NCI-H748 (cell line): ENCODE measurements at regions not wholly inside any gene's neighbourhood (a gene's known extent, or its start where the extent isn't known, plus 50 kb on each side); places are given as distances from the start of the nearest gene placed in this dataset.

Source experiments
- DNase-seq: peaks from one replicate; lab custom pipeline; 2025; ENCODE audit not compliant: unreplicated experiment; lab: John Stamatoyannopoulos, UW

DNA sequence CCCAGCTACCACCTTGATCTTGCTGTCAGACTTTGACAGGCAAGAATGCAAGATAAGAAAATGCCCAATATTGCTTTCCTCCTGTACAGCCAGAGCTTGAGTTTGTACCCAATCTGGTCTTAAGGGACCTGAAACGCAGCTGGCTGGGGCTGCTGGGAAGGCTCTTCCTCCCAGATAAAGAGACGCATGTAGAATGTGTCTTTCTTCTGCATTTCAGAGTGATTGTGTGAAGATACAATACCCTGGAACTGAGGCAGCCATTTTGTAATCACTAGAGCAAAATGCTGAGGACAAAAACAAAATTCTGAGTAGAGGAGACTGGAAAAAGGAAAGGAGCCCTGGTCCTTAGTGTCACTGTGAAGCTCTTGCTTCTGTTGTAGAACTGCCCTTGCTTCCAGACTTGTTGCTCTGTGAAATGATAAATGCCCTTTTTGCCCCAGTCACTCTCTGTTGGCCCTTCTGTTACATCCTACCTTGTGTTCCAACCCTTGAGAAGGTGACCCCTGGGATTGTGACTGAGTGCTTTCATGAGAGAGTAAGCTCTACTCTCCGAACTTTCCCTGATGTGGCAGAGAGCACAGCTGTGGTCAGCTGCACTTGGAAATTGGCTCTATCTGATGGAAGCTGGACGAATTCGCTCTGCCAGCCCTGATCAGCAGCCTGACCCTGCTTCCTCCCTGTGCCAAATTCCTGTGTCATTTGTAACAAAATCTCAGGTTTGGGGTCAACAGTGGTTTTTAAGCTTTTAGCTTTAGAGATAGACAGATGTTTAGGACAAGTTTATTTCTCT, 137.4 kb upstream of the RBMS1 start:
- DNase-seq: no peak

GRCh38 chr2:160632084-160632975, 138.7 kb upstream of the RBMS1 start:
- DNase-seq: peak; percentile 61

GRCh38 chr2:160634436-160634835, 140.8 kb upstream of the RBMS1 start:
- DNase-seq: no peak

DNA sequence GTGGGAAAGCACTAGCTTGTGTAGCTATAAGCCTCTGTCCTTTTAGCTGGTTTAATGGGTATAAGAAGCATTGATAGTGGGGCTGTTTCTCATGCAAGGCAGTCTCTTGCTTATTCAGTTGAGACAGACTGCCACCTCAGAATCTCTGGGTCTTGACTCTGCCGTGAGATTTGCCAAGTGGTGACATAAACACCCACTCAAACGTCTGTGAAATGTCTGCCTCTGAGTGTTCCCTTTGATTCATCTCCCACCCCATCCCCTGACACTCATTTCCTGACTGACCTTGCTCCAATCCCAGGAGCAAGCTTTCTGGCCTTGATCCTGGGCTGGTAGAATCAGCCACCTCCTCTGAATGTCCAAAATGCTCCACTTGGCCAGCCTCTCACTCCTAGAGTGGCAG, 141.9 kb upstream of the RBMS1 start:
- no peak for DNase-seq

DNA sequence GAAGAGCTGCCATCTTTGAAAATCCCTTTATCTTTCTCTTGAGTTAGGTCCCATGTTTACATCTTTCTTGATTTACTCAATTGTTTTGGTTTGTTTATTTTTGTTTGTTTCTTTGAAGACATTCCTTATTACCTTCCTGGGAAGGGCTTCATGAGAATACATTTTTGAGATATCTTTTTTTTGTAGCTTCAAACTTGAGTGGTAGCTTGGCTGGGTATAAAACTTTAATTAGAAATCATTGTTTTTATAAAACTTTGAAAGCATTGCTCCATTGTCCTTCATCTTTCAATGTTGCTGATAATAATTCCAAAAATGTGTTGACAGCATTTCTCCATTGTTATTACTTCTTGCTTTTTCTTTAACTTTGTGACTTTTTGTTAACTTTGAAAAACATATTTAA, 145.9 kb upstream of the RBMS1 start:
- DNase-seq: no peak

- DNase-seq: no peak
Observed at GRCh38 chr2:160646684-160647444, 153.3 kb upstream of the RBMS1 start.

- DNase-seq: no peak
Observed at GRCh38 chr2:160647967-160648685, 154.5 kb upstream of the RBMS1 start.

- no peak for DNase-seq
Observed at GRCh38 chr2:160649698-160650097, 156.1 kb upstream of the RBMS1 start.

- no peak for DNase-seq
Observed at GRCh38 chr2:160650196-160651118, 156.8 kb upstream of the RBMS1 start.

- no peak for DNase-seq
Observed at GRCh38 chr2:160651416-160652200, 158.0 kb upstream of the RBMS1 start.

- no peak for DNase-seq
Observed at GRCh38 chr2:160652236-160652635, 158.6 kb upstream of the RBMS1 start.

- no peak for DNase-seq
Observed at GRCh38 chr2:160657196-160657595, 163.6 kb upstream of the RBMS1 start.

- DNase-seq: no peak
Observed at GRCh38 chr2:160658851-160659250, 165.2 kb upstream of the RBMS1 start.

DNA sequence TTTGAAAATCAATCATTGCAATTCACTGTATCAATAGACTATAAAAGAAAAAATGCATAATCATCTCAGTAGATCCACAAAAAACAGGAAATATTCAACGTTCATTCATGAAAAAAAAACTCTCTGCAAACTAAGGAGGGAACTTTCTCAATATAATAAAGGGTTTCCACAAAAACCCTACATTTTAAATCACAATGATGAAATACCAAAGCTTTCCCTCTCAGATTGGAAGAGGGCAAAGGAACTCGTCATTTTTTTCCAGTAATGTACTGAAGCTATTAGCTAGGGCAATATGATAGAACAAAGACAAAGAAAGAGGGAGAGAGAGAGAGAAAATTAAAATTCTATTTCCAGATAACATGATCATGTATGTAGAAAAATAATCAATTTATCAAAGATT, 167.1 kb upstream of the RBMS1 start:
- no peak for DNase-seq

GRCh38 chr2:160664603-160665140, 171.1 kb upstream of the RBMS1 start:
- DNase-seq: no peak

- peak; percentile 73 for DNase-seq
Observed at GRCh38 chr2:160666154-160667060, 172.8 kb upstream of the RBMS1 start.

- no peak for DNase-seq
Observed at GRCh38 chr2:160667811-160668210, 174.2 kb upstream of the RBMS1 start.

DNA sequence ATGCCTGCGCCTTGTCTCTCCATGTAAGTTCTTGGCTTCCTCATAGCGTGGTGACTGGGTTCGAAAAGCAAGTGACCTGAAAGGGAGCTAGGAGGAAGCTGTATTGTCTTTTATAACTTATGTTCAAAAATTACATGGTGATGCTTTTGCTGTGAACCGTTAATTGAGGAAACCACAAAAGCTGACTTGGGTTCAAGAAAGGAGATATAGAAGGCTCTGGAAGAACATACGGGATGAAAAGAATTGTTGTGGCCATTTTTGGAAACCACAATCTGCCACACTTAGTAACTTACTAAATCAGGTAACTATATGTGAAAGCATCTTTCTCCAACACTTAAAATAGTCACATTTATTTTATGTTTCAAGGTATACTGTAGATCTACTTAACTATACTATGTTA, 177.0 kb upstream of the RBMS1 start:
- DNase-seq: no peak
